ENCODE measurements at regions not wholly inside any gene's neighbourhood (a gene's known extent, or its start where the extent isn't known, plus 50 kb on each side); places are given as distances from the start of the nearest gene placed in this dataset.

DNA sequence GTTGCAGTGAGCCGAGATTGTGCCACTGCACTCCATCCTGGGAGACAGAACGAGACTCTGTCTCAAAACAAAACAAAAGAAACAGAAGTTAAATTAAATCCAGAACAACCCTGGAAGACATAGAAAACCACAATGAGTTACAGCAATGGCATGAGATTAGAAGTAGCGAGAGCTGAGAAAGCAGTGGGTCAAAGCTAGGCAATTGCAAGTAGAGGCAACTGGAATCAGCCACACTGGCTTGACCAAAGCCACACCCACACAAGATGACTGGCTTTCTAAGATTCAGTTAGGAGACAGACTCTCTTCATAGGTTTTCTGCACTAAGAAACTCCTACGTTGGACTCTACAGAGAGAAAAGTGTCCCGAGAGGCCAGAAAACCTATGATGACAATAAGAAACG lies 443.0 kb downstream of the GPM6A start:
- Histone ChIP-seq H3K4me2 (ENCODE audit: insufficient read depth, low read length) (no peak overlapping the region), H4K20me1 (replicated peaks; ENCODE audit: control insufficient read depth, insufficient read depth, low read length) (no peaks in the 10 kb centered on the region), H3K9ac (ENCODE audit: insufficient read depth in 1 of 2, low read depth in 2 of 2, low read length in 2 of 2) (no peak overlapping the region), H3K4me1 (replicated peaks in 1 of 2; ENCODE audit: control insufficient read depth in 2 of 2, insufficient read depth in 2 of 2, low read length in 2 of 2) (no peaks in the 10 kb centered on the region), H3K9me3 (replicated peaks; ENCODE audit: control insufficient read depth, insufficient read depth, low read depth, low read length) (no peaks in the 10 kb centered on the region), H3K4me3 (no peak overlapping the region), H3K9me1 (ENCODE audit: control insufficient read depth, insufficient read depth, low read length) (no peaks in the 10 kb centered on the region), H2AFZ (ENCODE audit: low read depth, low read length) (no peak overlapping the region), H3K27me3 (ENCODE audit: control insufficient read depth in 2 of 2, insufficient read depth in 2 of 2, low read length in 2 of 2) (no peaks in the 10 kb centered on the region), H3K36me3 (ENCODE audit: control insufficient read depth, insufficient read depth, low read length) (no peaks in the 10 kb centered on the region), H3K79me2 (ENCODE audit: control insufficient read depth, insufficient read depth, low read length) (no peaks in the 10 kb centered on the region), H3K27ac (ENCODE audit: extremely low read depth, low read depth, low read length) (no peak overlapping the region)
- DNase-seq (ENCODE audit: extremely low read depth in 1 of 4, low spot score in 3 of 4) (no peak), ATAC-seq (no peak), FAIRE-seq (no peak)
- BruUV-seq (replicated peaks) = no TSS peak
- in situ Hi-C loops (cut with MboI) (no loop called here), intact Hi-C loops (cut with micrococcal nuclease) (no loop called here)
- POLR2A ChIA-PET = no interaction called here
- WGBS (ENCODE audit: insufficient coverage, low coverage, missing lambda C conversion rate) = under 1% methylated on average over 6 of the region's 6 CpGs
- no peak for TF ChIP-seq POU5F1 (IDR thresholded peaks at IDR 0.05; ENCODE audit: borderline replicate concordance, low read depth, low read length, partially characterized antibody)
- no peak for TF ChIP-seq NEUROD1 (IDR thresholded peaks at IDR 0.05; ENCODE audit: borderline replicate concordance, low read depth, low read length, partially characterized antibody)
- TF ChIP-seq ZNF165 (CRISPR knock-in tag; IDR thresholded peaks at IDR 0.05; ENCODE audit: borderline replicate concordance) = no peak
- TF ChIP-seq PYGO2 (tag; IDR thresholded peaks at IDR 0.05) = no peak
- no peak for TF ChIP-seq ZKSCAN8 (CRISPR knock-in tag; IDR thresholded peaks at IDR 0.05)
- no peak for TF ChIP-seq SMAD1 (IDR thresholded peaks at IDR 0.05; ENCODE audit: low read depth, low read length, partially characterized antibody)
- no peak for TF ChIP-seq FOXK1 (CRISPR knock-in tag; IDR thresholded peaks at IDR 0.05; ENCODE audit: borderline replicate concordance)
- TF ChIP-seq SAFB2 (IDR thresholded peaks at IDR 0.05; ENCODE audit: borderline replicate concordance, low read depth, low read length, severe bottlenecking) = no peak
- TF ChIP-seq, protein P1, sequence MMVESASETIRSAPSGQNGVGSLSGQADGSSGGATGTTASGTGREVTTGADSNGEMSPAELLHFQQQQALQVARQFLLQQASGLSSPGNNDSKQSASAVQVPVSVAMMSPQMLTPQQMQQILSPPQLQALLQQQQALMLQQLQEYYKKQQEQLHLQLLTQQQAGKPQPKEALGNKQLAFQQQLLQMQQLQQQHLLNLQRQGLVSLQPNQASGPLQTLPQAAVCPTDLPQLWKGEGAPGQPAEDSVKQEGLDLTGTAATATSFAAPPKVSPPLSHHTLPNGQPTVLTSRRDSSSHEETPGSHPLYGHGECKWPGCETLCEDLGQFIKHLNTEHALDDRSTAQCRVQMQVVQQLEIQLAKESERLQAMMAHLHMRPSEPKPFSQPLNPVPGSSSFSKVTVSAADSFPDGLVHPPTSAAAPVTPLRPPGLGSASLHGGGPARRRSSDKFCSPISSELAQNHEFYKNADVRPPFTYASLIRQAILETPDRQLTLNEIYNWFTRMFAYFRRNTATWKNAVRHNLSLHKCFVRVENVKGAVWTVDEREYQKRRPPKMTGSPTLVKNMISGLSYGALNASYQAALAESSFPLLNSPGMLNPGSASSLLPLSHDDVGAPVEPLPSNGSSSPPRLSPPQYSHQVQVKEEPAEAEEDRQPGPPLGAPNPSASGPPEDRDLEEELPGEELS (CRISPR knock-in tag; IDR thresholded peaks at IDR 0.05; ENCODE audit: borderline replicate concordance) = no peak
- TF ChIP-seq ZNF143 (CRISPR knock-in tag; IDR thresholded peaks at IDR 0.05) = no peak
- TF ChIP-seq SIX5 (IDR thresholded peaks at IDR 0.05; ENCODE audit: borderline replicate concordance in 1 of 2, insufficient read depth in 1 of 2, low read depth in 1 of 2, low read length in 2 of 2) = no peak
- TF ChIP-seq, protein P2, sequence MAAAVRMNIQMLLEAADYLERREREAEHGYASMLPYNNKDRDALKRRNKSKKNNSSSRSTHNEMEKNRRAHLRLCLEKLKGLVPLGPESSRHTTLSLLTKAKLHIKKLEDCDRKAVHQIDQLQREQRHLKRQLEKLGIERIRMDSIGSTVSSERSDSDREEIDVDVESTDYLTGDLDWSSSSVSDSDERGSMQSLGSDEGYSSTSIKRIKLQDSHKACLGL (CRISPR knock-in tag; IDR thresholded peaks at IDR 0.05; ENCODE audit: borderline replicate concordance, poor library complexity, severe bottlenecking) = no peak
- TF ChIP-seq PHB (CRISPR knock-in tag; IDR thresholded peaks at IDR 0.05) = no peak
- TF ChIP-seq HNRNPUL1 (IDR thresholded peaks at IDR 0.05; ENCODE audit: low read length) = no peak
- no peak for TF ChIP-seq ZNF316 (IDR thresholded peaks at IDR 0.05)
- no peak for TF ChIP-seq HNRNPK (IDR thresholded peaks at IDR 0.05; ENCODE audit: low read depth, low read length, poor library complexity, severe bottlenecking)
- no peak for TF ChIP-seq ZNF79 (CRISPR knock-in tag; IDR thresholded peaks at IDR 0.05; ENCODE audit: low read depth)
- no peak for TF ChIP-seq BRCA1 (IDR thresholded peaks at IDR 0.05)
- no peak for TF ChIP-seq BRCA1 (CRISPR knock-in tag; IDR thresholded peaks at IDR 0.05)
- CTCF ChIA-PET (ENCODE audit: low intra/inter-chr PET ratio) = no interaction called here

All from K562 (cell line).